Progenitor cell of endocrine pancreas (in vitro differentiated cells): ENCODE measurements at regions not wholly inside any gene's neighbourhood (a gene's known extent, or its start where the extent isn't known, plus 50 kb on each side); places are given as distances from the start of the nearest gene placed in this dataset.
A peak's percentile ranks its signal among the peaks of the same experiment; 100 is the strongest.

Source experiments
- DNase-seq: peaks from one replicate; pipeline ENCODE4 v3.0.0; 2021; ENCODE audit warnings: low spot score; ENCODE audit not compliant: unreplicated experiment
- H3K27ac Mint-ChIP-seq: 2 replicates; pipeline ENCODE4 v1.8.0; 2021; ENCODE audit warnings: mild to moderate bottlenecking, moderate library complexity, mixed read lengths
- H3K27me3 Mint-ChIP-seq: 2 replicates; pipeline ENCODE4 v1.8.0; 2021; ENCODE audit warnings: mixed read lengths
- H3K36me3 Mint-ChIP-seq: 2 replicates; pipeline ENCODE4 v1.8.0; 2022; ENCODE audit warnings: mixed read lengths; ENCODE audit not compliant: insufficient read depth
- H3K4me1 Mint-ChIP-seq: 2 replicates; pipeline ENCODE4 v1.8.0; 2021; ENCODE audit warnings: low read depth, mixed read lengths
- H3K4me3 Mint-ChIP-seq: 2 replicates; pipeline ENCODE4 v1.8.0; 2021; ENCODE audit warnings: low read depth, mild to moderate bottlenecking, moderate library complexity, mixed read lengths
- H3K9me3 Mint-ChIP-seq: 2 replicates; pipeline ENCODE4 v1.8.0; 2021; ENCODE audit warnings: low read depth, mixed read lengths
- TF ChIP-seq, protein P1 (sequence below): fragments of 200-600 bp; sonication (generic); IDR thresholded peaks from one replicate; pipeline ENCODE4 v1.5.0; 2021; ENCODE audit warnings: antibody characterized with exemption, mild to moderate bottlenecking; ENCODE audit not compliant: unreplicated experiment

DNA sequence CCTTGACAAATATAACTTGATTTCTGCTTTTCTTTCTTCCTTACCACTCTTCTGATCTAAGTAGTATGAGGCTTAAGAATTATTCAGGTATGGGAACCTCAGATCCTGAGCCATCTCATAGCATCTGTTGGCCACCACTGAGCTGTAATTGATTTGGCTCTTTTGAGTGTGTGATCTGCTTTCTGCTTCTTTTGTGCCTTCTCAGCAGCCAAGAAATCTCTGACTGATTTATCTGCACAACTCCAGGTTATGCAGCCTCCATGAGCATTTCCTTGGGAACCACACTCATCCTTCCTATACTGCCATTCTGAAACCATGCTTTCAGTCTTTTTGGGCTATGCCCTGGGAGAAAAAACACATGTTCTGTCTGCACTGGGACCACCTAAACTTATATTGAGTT is 178.0 kb upstream of the FAM3C start:
- no peak overlapping the region for H3K4me3 Mint-ChIP-seq
- H3K9me3 Mint-ChIP-seq, result peaks cover under 1% of the 10 kb centered on the region
- DNase-seq, result no peak
- TF ChIP-seq, protein P1, sequence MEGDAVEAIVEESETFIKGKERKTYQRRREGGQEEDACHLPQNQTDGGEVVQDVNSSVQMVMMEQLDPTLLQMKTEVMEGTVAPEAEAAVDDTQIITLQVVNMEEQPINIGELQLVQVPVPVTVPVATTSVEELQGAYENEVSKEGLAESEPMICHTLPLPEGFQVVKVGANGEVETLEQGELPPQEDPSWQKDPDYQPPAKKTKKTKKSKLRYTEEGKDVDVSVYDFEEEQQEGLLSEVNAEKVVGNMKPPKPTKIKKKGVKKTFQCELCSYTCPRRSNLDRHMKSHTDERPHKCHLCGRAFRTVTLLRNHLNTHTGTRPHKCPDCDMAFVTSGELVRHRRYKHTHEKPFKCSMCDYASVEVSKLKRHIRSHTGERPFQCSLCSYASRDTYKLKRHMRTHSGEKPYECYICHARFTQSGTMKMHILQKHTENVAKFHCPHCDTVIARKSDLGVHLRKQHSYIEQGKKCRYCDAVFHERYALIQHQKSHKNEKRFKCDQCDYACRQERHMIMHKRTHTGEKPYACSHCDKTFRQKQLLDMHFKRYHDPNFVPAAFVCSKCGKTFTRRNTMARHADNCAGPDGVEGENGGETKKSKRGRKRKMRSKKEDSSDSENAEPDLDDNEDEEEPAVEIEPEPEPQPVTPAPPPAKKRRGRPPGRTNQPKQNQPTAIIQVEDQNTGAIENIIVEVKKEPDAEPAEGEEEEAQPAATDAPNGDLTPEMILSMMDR, result no peak
- peaks cover 7% of the 10 kb centered on the region for H3K4me1 Mint-ChIP-seq
- H3K27ac Mint-ChIP-seq, result no peak overlapping the region
- H3K27me3 Mint-ChIP-seq, result no peaks in the 10 kb centered on the region
- no peaks in the 10 kb centered on the region for H3K36me3 Mint-ChIP-seq

DNA sequence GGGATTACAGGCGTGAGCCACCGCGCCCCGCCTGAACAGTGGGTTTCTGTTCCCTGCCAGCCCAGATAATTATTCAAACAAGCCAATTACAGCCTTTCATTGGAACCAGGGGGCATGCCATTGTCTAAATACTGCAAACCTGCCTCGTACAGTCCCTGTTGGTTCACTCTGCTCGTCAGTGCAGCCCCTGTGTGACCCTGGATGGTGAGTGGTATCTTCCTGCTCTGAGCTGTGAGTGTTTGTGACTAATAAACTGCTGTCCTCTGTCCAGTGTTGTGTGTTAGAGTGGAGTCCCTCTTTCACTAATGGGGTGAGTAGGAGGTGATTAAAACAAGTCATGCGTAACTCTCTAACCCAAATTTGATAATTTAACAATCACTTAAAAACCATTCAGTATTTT is 176.5 kb upstream of the FAM3C start:
- DNase-seq, result no peak
- H3K4me1 Mint-ChIP-seq, result peaks cover 7% of the 10 kb centered on the region
- H3K4me3 Mint-ChIP-seq, result no peak overlapping the region
- H3K36me3 Mint-ChIP-seq, result no peaks in the 10 kb centered on the region
- TF ChIP-seq, protein P1, result no peak
- H3K9me3 Mint-ChIP-seq, result peaks cover 8% of the 10 kb centered on the region
- H3K27ac Mint-ChIP-seq, result no peak overlapping the region
- no peaks in the 10 kb centered on the region for H3K27me3 Mint-ChIP-seq

DNA sequence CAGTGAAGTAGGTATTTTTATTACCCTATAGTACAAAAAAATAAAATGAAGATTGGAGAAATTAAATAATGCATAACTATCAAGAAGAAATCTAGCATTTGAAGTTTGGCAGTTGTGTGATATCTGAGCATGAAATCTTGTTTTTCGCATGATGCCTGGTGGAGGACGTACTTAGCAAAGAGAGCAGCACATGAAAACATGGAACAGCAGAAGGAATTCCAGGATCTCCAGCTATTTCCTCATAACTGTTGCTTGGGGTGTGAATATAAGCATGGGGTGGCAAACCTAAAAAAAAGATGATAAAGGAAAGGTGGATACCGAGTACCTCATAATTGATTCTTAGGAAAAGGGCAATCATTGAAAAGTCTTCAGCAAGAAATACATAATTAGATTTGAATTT is 174.3 kb upstream of the FAM3C start:
- Mint-ChIP-seq H3K27me3 (no peaks in the 10 kb centered on the region), H3K36me3 (no peaks in the 10 kb centered on the region), H3K4me3 (no peak overlapping the region), H3K27ac (no peak overlapping the region), H3K4me1 (no peaks in the 10 kb centered on the region), H3K9me3 (peaks cover 8% of the 10 kb centered on the region)
- TF ChIP-seq, protein P1, result no peak
- no peak for DNase-seq

GRCh38 chr7:121563177-121563576 is 167.1 kb upstream of the FAM3C start:
- H3K4me3 Mint-ChIP-seq, result no peak overlapping the region
- TF ChIP-seq, protein P1, result peak; percentile 39
- H3K27ac Mint-ChIP-seq, result no peak overlapping the region
- H3K36me3 Mint-ChIP-seq, result no peaks in the 10 kb centered on the region
- H3K9me3 Mint-ChIP-seq, result peaks cover 2% of the 10 kb centered on the region
- no peaks in the 10 kb centered on the region for H3K27me3 Mint-ChIP-seq
- DNase-seq, result no peak
- peaks cover 3% of the 10 kb centered on the region for H3K4me1 Mint-ChIP-seq

DNA sequence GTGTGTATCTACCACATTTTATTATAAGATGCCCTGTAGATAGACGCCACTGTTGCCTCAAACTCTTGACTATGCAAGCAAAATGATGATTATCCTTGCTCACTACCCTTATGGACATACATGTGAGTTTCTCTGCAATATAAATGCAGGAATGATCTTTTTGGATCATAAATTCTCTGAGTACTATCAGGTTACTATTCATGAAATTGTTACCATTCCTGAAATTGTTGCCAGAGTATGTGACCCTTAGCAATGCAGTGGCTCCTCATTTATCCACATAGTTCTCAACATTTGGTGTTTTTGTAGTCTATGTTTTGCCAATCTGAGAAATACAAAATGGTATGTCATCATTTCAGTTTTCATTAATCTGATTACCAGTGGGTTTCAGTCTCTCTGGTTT is 166.2 kb upstream of the FAM3C start:
- TF ChIP-seq, protein P1, result no peak
- Mint-ChIP-seq H3K36me3 (no peaks in the 10 kb centered on the region), H3K27me3 (no peaks in the 10 kb centered on the region), H3K4me3 (no peak overlapping the region), H3K4me1 (peaks cover 3% of the 10 kb centered on the region), H3K27ac (no peak overlapping the region), H3K9me3 (no peaks in the 10 kb centered on the region)
- DNase-seq, result no peak
